Coronary artery (tissue), 2 donors: ENCODE measurements at regions not wholly inside any gene's neighbourhood (a gene's known extent, or its start where the extent isn't known, plus 50 kb on each side); places are given as distances from the start of the nearest gene placed in this dataset.

Experiments used
- DNase-seq: peaks from one replicate; pipeline ENCODE4 v3.0.0-alpha.2; 2017; ENCODE audit warnings: low spot score
- H3K27ac ChIP-seq, 2 donors: fragments of 200-600 bp; sonication (generic); one replicate each; pipeline ENCODE4 v1.5.1; 2016 to 2019
- H3K4me3 ChIP-seq: fragments of 200-600 bp; sonication (generic); 2 replicates; pipeline ENCODE4 v1.5.1; 2016; ENCODE audit warnings: mild to moderate bottlenecking, moderate library complexity
- CTCF ChIP-seq: fragments of 200-600 bp; sonication (generic); IDR thresholded peaks from one replicate; pipeline ENCODE4 v1.5.1; 2019; ENCODE audit warnings: antibody characterized with exemption

GRCh38 chr16:35560637-35560984, 2101.2 kb downstream of the TP53TG3F start:
- H3K4me3 ChIP-seq = no peak overlapping the region
- no peak for TF ChIP-seq CTCF
- no peak overlapping the region for H3K27ac ChIP-seq
- no peak for DNase-seq

DNA sequence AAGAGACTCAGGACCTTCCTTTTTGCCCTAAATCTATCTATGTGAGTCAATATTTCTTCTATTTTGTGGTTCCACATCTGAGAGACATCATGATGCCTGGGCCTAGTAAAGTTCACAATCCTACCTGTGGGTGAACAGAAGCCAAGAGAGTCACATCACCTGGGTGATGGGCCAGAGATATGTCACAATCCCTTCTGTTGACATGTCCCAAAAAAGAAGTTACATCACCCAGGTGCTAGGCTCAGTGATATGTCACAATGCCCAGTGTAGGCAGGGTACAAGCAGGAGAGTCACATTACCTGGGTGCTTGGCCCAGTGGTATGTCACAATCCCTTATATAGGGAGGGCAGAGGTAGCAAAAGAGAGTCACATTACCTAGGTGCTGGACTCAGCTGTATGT, 2101.9 kb downstream of the TP53TG3F start:
- Histone ChIP-seq H3K4me3 (no peak overlapping the region), H3K27ac (no peak overlapping the region)
- no peak for TF ChIP-seq CTCF
- DNase-seq = no peak

DNA sequence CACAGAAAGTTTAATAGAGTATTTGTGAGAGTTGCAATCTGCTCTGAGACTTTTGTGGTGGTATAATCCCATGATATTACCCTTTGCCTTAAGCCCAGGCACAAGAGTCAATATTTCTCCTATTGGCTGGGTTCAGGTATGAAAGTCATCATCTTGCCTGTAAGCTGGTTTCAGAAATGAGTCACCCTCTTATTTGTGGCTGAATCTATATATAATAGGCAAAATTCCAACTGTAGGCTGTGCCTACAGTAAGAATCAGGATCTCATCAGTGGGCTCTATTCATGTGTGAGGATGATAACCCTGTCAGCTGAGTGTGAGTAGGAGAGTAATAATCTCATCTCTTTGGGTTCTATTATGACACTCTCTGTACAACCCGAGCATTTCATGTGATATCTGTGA, 2103.1 kb downstream of the TP53TG3F start:
- H3K4me3 ChIP-seq = no peak overlapping the region
- no peak for TF ChIP-seq CTCF
- no peak for DNase-seq
- H3K27ac ChIP-seq = no peak overlapping the region

DNA sequence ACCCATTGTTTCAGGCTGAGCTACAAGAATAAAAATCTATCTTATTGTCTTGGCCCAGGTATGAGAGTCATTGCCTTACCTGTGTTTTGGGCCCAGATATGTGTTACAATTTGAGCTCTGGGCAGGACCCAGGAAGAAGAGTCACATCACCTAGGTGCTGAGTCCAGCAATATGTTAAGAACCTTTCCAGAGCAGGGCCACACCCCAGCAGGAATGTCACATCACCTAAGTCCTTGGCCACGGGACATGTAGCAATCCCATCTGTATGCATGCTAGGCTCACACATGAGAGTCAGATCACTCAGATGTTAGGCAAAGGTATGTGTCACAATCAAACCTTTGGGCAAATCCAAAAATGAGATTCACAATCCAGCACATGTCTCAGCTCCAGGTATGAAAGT, 2103.5 kb downstream of the TP53TG3F start:
- Histone ChIP-seq H3K27ac (no peak overlapping the region), H3K4me3 (no peak overlapping the region)
- DNase-seq = no peak
- no peak for TF ChIP-seq CTCF

- no peak for TF ChIP-seq CTCF
- no peak for DNase-seq
- Histone ChIP-seq H3K27ac (no peak overlapping the region), H3K4me3 (no peak overlapping the region)
Observed at GRCh38 chr16:35564148-35564547, 2104.7 kb downstream of the TP53TG3F start.

- no peak for DNase-seq
- no peak overlapping the region for H3K27ac ChIP-seq
- no peak for TF ChIP-seq CTCF
- no peak overlapping the region for H3K4me3 ChIP-seq
Observed at GRCh38 chr16:35564889-35565288, 2105.5 kb downstream of the TP53TG3F start.

- H3K4me3 ChIP-seq = no peak overlapping the region
- no peak for DNase-seq
- TF ChIP-seq CTCF = no peak
- no peak overlapping the region for H3K27ac ChIP-seq
Observed at GRCh38 chr16:35565626-35566025, 2106.2 kb downstream of the TP53TG3F start.
